GM18499 (cell line): ENCODE measurements at regions not wholly inside any gene's neighbourhood (a gene's known extent, or its start where the extent isn't known, plus 50 kb on each side); places are given as distances from the start of the nearest gene placed in this dataset.

Source experiments
- ATAC-seq: cut with Tn5 transposase; IDR thresholded peaks from one replicate; pipeline ENCODE4 v1.9.1; 2021; ENCODE audit warnings: moderate number of reproducible peaks; ENCODE audit not compliant: insufficient read depth, unreplicated experiment

GRCh38 chr5:89601880-89602279 is 718.9 kb upstream of the MEF2C start:
- no peak for ATAC-seq

- no peak for ATAC-seq
Measured at GRCh38 chr5:89597878-89598277, 714.9 kb upstream of the MEF2C start.

GRCh38 chr5:89596821-89597220 is 713.8 kb upstream of the MEF2C start:
- ATAC-seq = no peak

- no peak for ATAC-seq
Measured at GRCh38 chr5:89595056-89595455, 712.1 kb upstream of the MEF2C start.

GRCh38 chr5:89584339-89584956 is 701.5 kb upstream of the MEF2C start:
- no peak for ATAC-seq

- no peak for ATAC-seq
Measured at GRCh38 chr5:89583534-89583933, 700.5 kb upstream of the MEF2C start.

GRCh38 chr5:89582768-89583339 is 699.9 kb upstream of the MEF2C start:
- ATAC-seq = no peak

GRCh38 chr5:89580976-89581375 is 698.0 kb upstream of the MEF2C start:
- no peak for ATAC-seq

- ATAC-seq = no peak
Measured at GRCh38 chr5:89575319-89575718, 692.3 kb upstream of the MEF2C start.

- no peak for ATAC-seq
Measured at GRCh38 chr5:89573345-89573744, 690.4 kb upstream of the MEF2C start.

- no peak for ATAC-seq
Measured at GRCh38 chr5:89572696-89573095, 689.7 kb upstream of the MEF2C start.

- ATAC-seq = no peak
Measured at GRCh38 chr5:89570557-89570956, 687.6 kb upstream of the MEF2C start.

- ATAC-seq = no peak
Measured at GRCh38 chr5:89566340-89566739, 683.4 kb upstream of the MEF2C start.

GRCh38 chr5:89560696-89561095 is 677.7 kb upstream of the MEF2C start:
- no peak for ATAC-seq

- no peak for ATAC-seq
Measured at GRCh38 chr5:89556215-89556913, 673.4 kb upstream of the MEF2C start.

- ATAC-seq = no peak
Measured at GRCh38 chr5:89546657-89547056, 663.7 kb upstream of the MEF2C start.

GRCh38 chr5:89545626-89546025 is 662.6 kb upstream of the MEF2C start:
- ATAC-seq = no peak

GRCh38 chr5:89545076-89545475 is 662.1 kb upstream of the MEF2C start:
- no peak for ATAC-seq

GRCh38 chr5:89542736-89543135 is 659.8 kb upstream of the MEF2C start:
- ATAC-seq = no peak

- ATAC-seq = no peak
Measured at GRCh38 chr5:89537800-89538199, 654.8 kb upstream of the MEF2C start.

GRCh38 chr5:89536020-89536419 is 653.0 kb upstream of the MEF2C start:
- no peak for ATAC-seq

- no peak for ATAC-seq
Measured at GRCh38 chr5:89535411-89535810, 652.4 kb upstream of the MEF2C start.
